A549 (cell line): ENCODE measurements at regions not wholly inside any gene's neighbourhood (a gene's known extent, or its start where the extent isn't known, plus 50 kb on each side); places are given as distances from the start of the nearest gene placed in this dataset.

ENCODE experiments used
- ATAC-seq, 2 experiments: fragments of 200-7000 bp in 1 of 2; fragments of >200 bp in 1 of 2; cut with Nextera tagmentation in 1 of 2; cut with Tn5 transposase in 1 of 2; 3 replicates each; pipeline versions ENCODE4 v1.8.0 to v1.9.1; 2018 to 2020; ENCODE audit warnings: mild to moderate bottlenecking in 1 of 2, moderate library complexity in 1 of 2
- CTCF ChIA-PET: fragments of 300-600 bp; sonication (Branson Sonifier 250); formaldehyde crosslinking; extraction: SDS; loops from one replicate; lab custom pipeline; 2021; ENCODE audit warnings: antibody characterized with exemption, inconsistent platforms; lab: Yijun Ruan, JAX
- POLR2A ChIA-PET: fragments of 350-600 bp; formaldehyde crosslinking; extraction: SDS; loops from one replicate; lab custom pipeline; 2021; ENCODE audit warnings: antibody characterized with exemption, inconsistent platforms; lab: Yijun Ruan, JAX
- DNase-seq, 2 experiments: peaks; one replicate each; pipeline versions ENCODE4 v3.0.0 to v3.0.0-alpha.2; 2011 to 2016; ENCODE audit warnings: low read depth in 1 of 2, low spot score in 1 of 2
- FAIRE-seq: peaks from 2 replicates; lab custom pipeline; 2011; peaks lifted over from hg19 to GRCh38; lab: Jason Lieb, UNC
- H3K27ac ChIP-seq, 2 experiments: fragments of >200 bp; sonication (Bioruptor Twin); formaldehyde crosslinking; 3 replicates each; pipeline ENCODE4 v1.5.1; 2016 to 2017
- H3K4me1 ChIP-seq: fragments of >200 bp; sonication (Bioruptor Twin); formaldehyde crosslinking; 3 replicates; pipeline ENCODE4 v1.6.1; 2016
- H3K4me2 ChIP-seq: fragments of >200 bp; sonication (Bioruptor Twin); formaldehyde crosslinking; 3 replicates; pipeline ENCODE4 v1.6.1; 2016
- H3K4me3 ChIP-seq: fragments of >200 bp; sonication (Bioruptor Twin); formaldehyde crosslinking; 3 replicates; pipeline ENCODE4 v1.5.1; 2016
- H3K9me3 ChIP-seq: fragments of >200 bp; sonication (Bioruptor Twin); formaldehyde crosslinking; 3 replicates; pipeline ENCODE4 v1.6.1; 2016
- BHLHE40 ChIP-seq: IDR thresholded peaks from 2 replicates; pipeline ENCODE4 v1.6.1; 2012; ENCODE audit warnings: low read depth, low read length, inconsistent platforms
- CBX2 ChIP-seq: fragments of 200-600 bp; sonication (generic); IDR thresholded peaks from 2 replicates; pipeline ENCODE4 v1.6.1; 2016; ENCODE audit warnings: low read depth, mild to moderate bottlenecking, borderline replicate concordance
- CEBPB ChIP-seq, 2 experiments: fragments of >200 bp in 1 of 2; sonication (Bioruptor Twin) in 1 of 2; formaldehyde crosslinking in 1 of 2; IDR thresholded peaks; 2 replicates each; pipeline ENCODE4 v1.6.1; 2012 to 2016
- CHD2 ChIP-seq: fragments of 150-350 bp; IDR thresholded peaks from 2 replicates; pipeline ENCODE4 v1.6.1; 2014; ENCODE audit warnings: low read length; ENCODE audit not compliant: partially characterized antibody
- CHD4 ChIP-seq: fragments of 200-600 bp; sonication (generic); IDR thresholded peaks from 2 replicates; pipeline ENCODE4 v1.6.1; 2016; ENCODE audit warnings: antibody characterized with exemption, mild to moderate bottlenecking, borderline replicate concordance
- EHF ChIP-seq: fragments of 250-450 bp; sonication (Bioruptor Pico); IDR thresholded peaks from 2 replicates; pipeline ENCODE4 v1.5.0; 2020; ENCODE audit warnings: mild to moderate bottlenecking
- FOSB ChIP-seq: fragments of 250-450 bp; sonication (Bioruptor Pico); IDR thresholded peaks from 2 replicates; pipeline ENCODE4 v1.5.0; 2020; ENCODE audit warnings: mild to moderate bottlenecking, moderate library complexity
- HDAC2 ChIP-seq: fragments of 200-600 bp; sonication (generic); IDR thresholded peaks from 2 replicates; pipeline ENCODE4 v1.6.1; 2016
- HOXA7 ChIP-seq: fragments of 250-450 bp; sonication (Bioruptor Pico); IDR thresholded peaks from 2 replicates; pipeline ENCODE4 v1.5.0; 2020; ENCODE audit warnings: mild to moderate bottlenecking, moderate library complexity
- HOXB13 ChIP-seq: fragments of 250-450 bp; sonication (Bioruptor Pico); IDR thresholded peaks from 2 replicates; pipeline ENCODE4 v1.5.0; 2020; ENCODE audit warnings: low read depth, mild to moderate bottlenecking, moderate library complexity
- KDM5A ChIP-seq: fragments of 200-600 bp; sonication (generic); IDR thresholded peaks from 2 replicates; pipeline ENCODE4 v1.6.1; 2016; ENCODE audit warnings: antibody characterized with exemption, mild to moderate bottlenecking
- MAZ ChIP-seq: fragments of 150-350 bp; IDR thresholded peaks from 2 replicates; pipeline ENCODE4 v1.6.1; 2014; ENCODE audit warnings: antibody characterized with exemption, low read depth, low read length, borderline replicate concordance
- MYC ChIP-seq: IDR thresholded peaks from 2 replicates; pipeline ENCODE4 v1.6.1; 2012; ENCODE audit warnings: mild to moderate bottlenecking, inconsistent platforms, low read length, improper control_type of control experiment, borderline replicate concordance
- NFE2L2 ChIP-seq: fragments of 150-350 bp; conservative IDR thresholded peaks from 2 replicates; pipeline ENCODE4 v1.6.1; 2014; ENCODE audit warnings: low read length
- NR3C1 ChIP-seq: fragments of >200 bp; sonication (Bioruptor Twin); formaldehyde crosslinking; IDR thresholded peaks from 3 replicates; pipeline ENCODE4 v1.6.1; 2017
- PHF8 ChIP-seq: fragments of 200-600 bp; sonication (generic); IDR thresholded peaks from 2 replicates; pipeline ENCODE4 v1.6.1; 2016; ENCODE audit warnings: low read depth, mild to moderate bottlenecking, antibody characterized with exemption, moderate library complexity, borderline replicate concordance
- RARB ChIP-seq: fragments of 250-450 bp; sonication (Bioruptor Pico); IDR thresholded peaks from 2 replicates; pipeline ENCODE4 v1.8.0; 2021; ENCODE audit warnings: mild to moderate bottlenecking, moderate library complexity
- RFX5 ChIP-seq: fragments of 450-650 bp; IDR thresholded peaks from 2 replicates; pipeline ENCODE4 v1.7.1; 2014; ENCODE audit warnings: antibody characterized with exemption, mild to moderate bottlenecking, moderate library complexity
- SMC3 ChIP-seq: fragments of >200 bp; sonication (Bioruptor Twin); formaldehyde crosslinking; IDR thresholded peaks from 3 replicates; pipeline ENCODE4 v1.6.1; 2018; ENCODE audit warnings: inconsistent platforms
- ZC3H11A ChIP-seq: fragments of 450-650 bp; IDR thresholded peaks from 2 replicates; pipeline ENCODE4 v1.6.1; 2014; ENCODE audit warnings: antibody characterized with exemption, mild to moderate bottlenecking
- ZSCAN20 ChIP-seq: fragments of 250-450 bp; sonication (Bioruptor Pico); IDR thresholded peaks from 2 replicates; pipeline ENCODE4 v1.8.0; 2022; ENCODE audit warnings: mild to moderate bottlenecking, moderate library complexity
- WGBS: methylation state at CpG from one replicate; pipeline ENCODE4 v1.1.6; 2017; ENCODE audit errors: missing lambda C conversion rate; 5-methylcytosine and 5-hydroxymethylcytosine counted together
- TF ChIP-seq, protein P1 (sequence below): IDR thresholded peaks from 2 replicates; pipeline ENCODE4 v1.6.1; 2012
- TF ChIP-seq, protein P2 (sequence below): fragments of >200 bp; sonication (Bioruptor Twin); formaldehyde crosslinking; IDR thresholded peaks from 3 replicates; pipeline ENCODE4 v1.6.1; 2016
- TF ChIP-seq, protein P3 (sequence below): fragments of 250-450 bp; sonication (Bioruptor Pico); IDR thresholded peaks from 2 replicates; pipeline ENCODE4 v1.5.0; 2021; ENCODE audit warnings: mild to moderate bottlenecking, moderate library complexity, borderline replicate concordance
- TF ChIP-seq, protein P4 (sequence below): fragments of >200 bp; sonication (Bioruptor Twin); formaldehyde crosslinking; IDR thresholded peaks from 3 replicates; pipeline ENCODE4 v1.5.1; 2016

DNA sequence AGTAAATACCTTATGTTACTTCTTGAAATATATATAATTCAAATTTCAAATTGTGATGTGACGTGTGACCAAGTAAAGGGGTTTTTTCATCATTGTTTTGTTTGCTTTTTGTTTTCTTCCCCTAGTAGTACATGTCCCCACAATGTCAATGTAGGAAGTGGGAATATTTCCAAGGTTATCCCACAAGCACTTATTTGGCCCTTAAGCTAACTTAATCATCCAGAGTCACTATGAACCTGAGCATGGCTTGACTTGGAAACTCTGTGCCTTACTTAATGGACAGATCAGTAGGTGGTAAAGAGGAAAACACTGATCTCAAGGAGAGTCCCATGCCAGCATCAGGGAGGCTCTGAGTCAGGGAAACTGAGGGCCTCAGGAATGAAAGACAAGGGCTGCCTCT is 569.3 kb upstream of the IGFBP3 start:
- no peak for ATAC-seq
- FAIRE-seq: no peak
- no peak for DNase-seq
- no peak for TF ChIP-seq NFE2L2
- no peak for TF ChIP-seq HOXA7
- TF ChIP-seq ZSCAN20: no peak
- TF ChIP-seq PHF8: no peak
- TF ChIP-seq CHD2: no peak
- TF ChIP-seq FOSB (CRISPR knock-in tag): no peak
- TF ChIP-seq KDM5A: no peak
- no peak for TF ChIP-seq HDAC2
- TF ChIP-seq HOXB13 (CRISPR knock-in tag): no peak
- whole genome bisulfite sequencing: 87% methylated on average over 1 of the region's 1 CpG
- Histone ChIP-seq H3K9me3 (no peaks in the 10 kb centered on the region), H3K4me3 (no peak overlapping the region), H3K27ac (no peak overlapping the region), H3K4me2 (no peak overlapping the region), H3K4me1 (peaks cover 22% of the 10 kb centered on the region)
- ChIA-PET CTCF (interaction anchor here (0.7 kb wide), 1 partner anchor 11 kb away, joined by 3 read pairs; no protein-coding TSS in a partner anchor), POLR2A (no interaction called here)

DNA sequence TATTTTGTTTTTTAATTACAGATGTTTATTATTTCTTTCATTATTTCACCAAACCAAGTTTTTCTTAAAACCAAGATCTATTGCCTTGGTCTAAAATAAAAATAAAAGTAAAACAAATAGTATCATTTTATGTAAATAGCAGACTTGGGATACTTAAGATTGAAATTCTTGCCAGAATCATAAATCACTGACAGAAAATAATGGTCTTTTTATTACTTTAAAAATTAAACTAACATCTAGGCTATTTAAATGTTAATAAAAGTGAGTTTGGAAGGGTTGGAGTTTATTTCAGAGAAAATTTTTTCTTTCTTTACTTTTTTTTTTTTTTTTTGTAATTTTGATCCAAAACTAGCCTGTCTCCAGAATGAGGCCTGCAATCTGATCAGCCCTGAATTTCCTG is 568.0 kb upstream of the IGFBP3 start:
- no peak for ATAC-seq
- ChIA-PET POLR2A (no interaction called here), CTCF (no interaction called here)
- Histone ChIP-seq H3K9me3 (no peaks in the 10 kb centered on the region), H3K4me2 (no peak overlapping the region)
- no peak for TF ChIP-seq MYC
- no peak for TF ChIP-seq RFX5
- TF ChIP-seq CHD4: no peak
- no peak for TF ChIP-seq ZC3H11A
- no peak for TF ChIP-seq ZSCAN20
- TF ChIP-seq CHD2: no peak
- TF ChIP-seq, protein P1, sequence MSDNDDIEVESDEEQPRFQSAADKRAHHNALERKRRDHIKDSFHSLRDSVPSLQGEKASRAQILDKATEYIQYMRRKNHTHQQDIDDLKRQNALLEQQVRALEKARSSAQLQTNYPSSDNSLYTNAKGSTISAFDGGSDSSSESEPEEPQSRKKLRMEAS: no peak
- TF ChIP-seq, all 56 proteins: peak for 0
- Histone ChIP-seq H3K4me1 (peaks cover 26% of the 10 kb centered on the region), H3K27ac (no peak overlapping the region), H3K4me3 (no peak overlapping the region)
- FAIRE-seq: no peak
- DNase-seq: no peak

DNA sequence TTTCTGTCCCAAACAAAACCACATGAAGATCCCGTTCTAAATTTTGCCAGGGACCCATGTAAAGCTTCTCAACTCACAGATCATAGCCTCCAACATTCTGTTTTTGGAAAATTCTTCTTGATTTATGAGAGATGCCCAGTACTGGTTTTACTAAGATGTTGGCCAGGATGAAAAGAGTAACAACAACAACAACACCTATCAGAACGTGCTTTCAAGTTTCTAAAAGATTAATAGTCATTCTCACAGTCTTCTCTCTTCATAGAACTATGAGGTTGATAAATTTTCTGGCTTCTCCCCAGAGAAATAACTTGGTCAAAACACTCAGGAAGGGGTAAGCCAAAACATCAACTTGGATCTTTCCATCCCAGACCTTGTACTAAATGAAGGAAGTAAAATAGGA is 567.5 kb upstream of the IGFBP3 start:
- TF ChIP-seq RARB (no peak), BHLHE40 (no peak)

DNA sequence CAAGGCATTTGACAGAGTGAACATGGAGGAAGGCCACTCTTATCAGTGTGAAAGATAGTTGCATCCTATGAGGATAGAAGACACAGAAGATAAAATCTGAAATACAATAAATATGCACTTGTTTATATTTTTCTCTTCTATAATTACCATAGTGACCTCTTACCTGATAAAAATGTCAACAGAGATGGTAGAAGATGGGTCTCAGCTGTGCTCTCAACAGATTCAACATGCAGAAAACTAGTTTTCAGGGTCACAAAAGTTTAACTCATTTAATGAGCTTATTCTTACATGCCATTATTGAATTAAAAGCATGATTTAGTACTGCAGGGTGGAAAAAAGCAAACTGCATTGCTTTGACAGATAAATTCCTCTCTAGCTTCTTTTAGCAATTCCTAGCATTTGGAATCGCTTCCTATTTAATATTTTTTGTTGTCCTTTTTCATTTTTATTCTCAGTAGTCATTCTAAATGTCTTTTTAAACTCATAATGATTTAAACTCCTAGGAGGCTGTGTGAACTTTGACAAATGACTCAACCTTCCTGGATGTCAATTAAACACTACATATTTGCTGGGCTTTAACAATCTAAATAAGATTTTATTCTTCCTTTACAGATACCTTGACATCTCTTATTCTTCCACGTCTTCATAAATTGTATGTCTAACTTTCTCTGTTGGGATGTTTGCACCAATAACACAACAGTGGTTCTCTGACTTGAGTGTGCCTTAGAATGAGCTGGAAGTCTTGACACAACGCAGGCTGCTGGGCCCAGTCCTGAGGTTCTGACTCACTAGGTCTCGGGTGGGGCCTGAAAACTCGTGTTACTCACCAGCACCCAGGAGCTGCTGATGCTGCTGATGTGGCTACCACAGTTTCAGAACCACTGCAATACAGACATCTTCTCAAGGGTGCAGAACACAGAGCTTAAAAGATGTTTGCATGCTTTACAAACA is 565.5 kb upstream of the IGFBP3 start:
- ChIA-PET POLR2A (no interaction called here), CTCF (interaction anchor here (0.9 kb wide), 1 partner anchor 36 kb away, joined by 3 read pairs; no protein-coding TSS in a partner anchor)
- 22% methylated on average over 4 of the region's 5 CpGs for WGBS
- DNase-seq: peak; percentile 6 to 40
- no peak for FAIRE-seq
- H3K4me2 ChIP-seq: peak overlapping the region; percentile 31
- peak overlapping the region; percentile 9; a peak in 1 of 6 replicates for H3K27ac ChIP-seq
- H3K4me3 ChIP-seq: no peak overlapping the region
- H3K9me3 ChIP-seq: no peaks in the 10 kb centered on the region
- peak; percentile 65 to 82; a peak in 4 of 6 replicates for ATAC-seq
- H3K4me1 ChIP-seq: peaks cover 26% of the 10 kb centered on the region
- TF ChIP-seq MAZ (no peak), SMC3 (no peak), NR3C1 (no peak), FOSB (CRISPR knock-in tag) (no peak), HOXB13 (CRISPR knock-in tag) (no peak), HDAC2 (no peak), EHF (CRISPR knock-in tag) (no peak), CBX2 (no peak), CEBPB (IDR thresholded peaks at IDR 0.05) (no peak), MYC (no peak)
- TF ChIP-seq, protein P2, sequence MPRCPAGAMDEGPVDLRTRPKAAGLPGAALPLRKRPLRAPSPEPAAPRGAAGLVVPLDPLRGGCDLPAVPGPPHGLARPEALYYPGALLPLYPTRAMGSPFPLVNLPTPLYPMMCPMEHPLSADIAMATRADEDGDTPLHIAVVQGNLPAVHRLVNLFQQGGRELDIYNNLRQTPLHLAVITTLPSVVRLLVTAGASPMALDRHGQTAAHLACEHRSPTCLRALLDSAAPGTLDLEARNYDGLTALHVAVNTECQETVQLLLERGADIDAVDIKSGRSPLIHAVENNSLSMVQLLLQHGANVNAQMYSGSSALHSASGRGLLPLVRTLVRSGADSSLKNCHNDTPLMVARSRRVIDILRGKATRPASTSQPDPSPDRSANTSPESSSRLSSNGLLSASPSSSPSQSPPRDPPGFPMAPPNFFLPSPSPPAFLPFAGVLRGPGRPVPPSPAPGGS: no peak
- TF ChIP-seq, protein P1: no peak
- TF ChIP-seq, protein P3, sequence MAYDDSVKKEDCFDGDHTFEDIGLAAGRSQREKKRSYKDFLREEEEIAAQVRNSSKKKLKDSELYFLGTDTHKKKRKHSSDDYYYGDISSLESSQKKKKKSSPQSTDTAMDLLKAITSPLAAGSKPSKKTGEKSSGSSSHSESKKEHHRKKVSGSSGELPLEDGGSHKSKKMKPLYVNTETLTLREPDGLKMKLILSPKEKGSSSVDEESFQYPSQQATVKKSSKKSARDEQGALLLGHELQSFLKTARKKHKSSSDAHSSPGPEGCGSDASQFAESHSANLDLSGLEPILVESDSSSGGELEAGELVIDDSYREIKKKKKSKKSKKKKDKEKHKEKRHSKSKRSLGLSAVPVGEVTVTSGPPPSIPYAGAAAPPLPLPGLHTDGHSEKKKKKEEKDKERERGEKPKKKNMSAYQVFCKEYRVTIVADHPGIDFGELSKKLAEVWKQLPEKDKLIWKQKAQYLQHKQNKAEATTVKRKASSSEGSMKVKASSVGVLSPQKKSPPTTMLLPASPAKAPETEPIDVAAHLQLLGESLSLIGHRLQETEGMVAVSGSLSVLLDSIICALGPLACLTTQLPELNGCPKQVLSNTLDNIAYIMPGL (CRISPR knock-in tag): no peak
- TF ChIP-seq, protein P4, sequence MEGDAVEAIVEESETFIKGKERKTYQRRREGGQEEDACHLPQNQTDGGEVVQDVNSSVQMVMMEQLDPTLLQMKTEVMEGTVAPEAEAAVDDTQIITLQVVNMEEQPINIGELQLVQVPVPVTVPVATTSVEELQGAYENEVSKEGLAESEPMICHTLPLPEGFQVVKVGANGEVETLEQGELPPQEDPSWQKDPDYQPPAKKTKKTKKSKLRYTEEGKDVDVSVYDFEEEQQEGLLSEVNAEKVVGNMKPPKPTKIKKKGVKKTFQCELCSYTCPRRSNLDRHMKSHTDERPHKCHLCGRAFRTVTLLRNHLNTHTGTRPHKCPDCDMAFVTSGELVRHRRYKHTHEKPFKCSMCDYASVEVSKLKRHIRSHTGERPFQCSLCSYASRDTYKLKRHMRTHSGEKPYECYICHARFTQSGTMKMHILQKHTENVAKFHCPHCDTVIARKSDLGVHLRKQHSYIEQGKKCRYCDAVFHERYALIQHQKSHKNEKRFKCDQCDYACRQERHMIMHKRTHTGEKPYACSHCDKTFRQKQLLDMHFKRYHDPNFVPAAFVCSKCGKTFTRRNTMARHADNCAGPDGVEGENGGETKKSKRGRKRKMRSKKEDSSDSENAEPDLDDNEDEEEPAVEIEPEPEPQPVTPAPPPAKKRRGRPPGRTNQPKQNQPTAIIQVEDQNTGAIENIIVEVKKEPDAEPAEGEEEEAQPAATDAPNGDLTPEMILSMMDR: no peak

More for the DNA sequence above, 567.5 kb upstream of the IGFBP3 start:
- Histone ChIP-seq H3K27ac (no peak overlapping the region), H3K4me1 (peaks cover 26% of the 10 kb centered on the region), H3K4me3 (no peak overlapping the region), H3K9me3 (no peaks in the 10 kb centered on the region), H3K4me2 (no peak overlapping the region)
- CTCF ChIA-PET: interaction anchor here (0.7 kb wide), 1 partner anchor 229 kb away, joined by 3 read pairs; no protein-coding TSS in a partner anchor
- FAIRE-seq (no peak), ATAC-seq (no peak), DNase-seq (no peak)
- 33% methylated on average over 2 of the region's 2 CpGs for WGBS
- POLR2A ChIA-PET: no interaction called here
